Keratinocyte (primary cell): ENCODE measurements at regions not wholly inside any gene's neighbourhood (a gene's known extent, or its start where the extent isn't known, plus 50 kb on each side); places are given as distances from the start of the nearest gene placed in this dataset.

Experiments used
- DNase-seq: peaks from one replicate; pipeline ENCODE4 v3.0.0-alpha.2; 2011; ENCODE audit warnings: low read depth, missing footprints, low spot score
- FAIRE-seq: peaks from 2 replicates; lab custom pipeline; 2011; peaks lifted over from hg19 to GRCh38; lab: Jason Lieb, UNC
- H2AFZ ChIP-seq: 2 replicates; pipeline ENCODE4 v1.6.0; 2012; ENCODE audit warnings: low read length, control low read depth, inconsistent platforms; ENCODE audit not compliant: control insufficient read depth
- H3K27ac ChIP-seq: 2 replicates; pipeline ENCODE4 v1.5.1; 2011; ENCODE audit warnings: low read length; ENCODE audit not compliant: control insufficient read depth, insufficient read depth
- H3K27me3 ChIP-seq: 3 replicates; pipeline ENCODE4 v1.6.0; 2011; ENCODE audit warnings: low read length; ENCODE audit not compliant: control insufficient read depth, insufficient read depth; ENCODE audit errors: extremely low read depth
- H3K36me3 ChIP-seq, 2 experiments: 2 replicates in 1 of 2; 3 replicates in 1 of 2; pipeline ENCODE4 v1.5.1; 2011; ENCODE audit warnings: low read length in 2 of 2, mild to moderate bottlenecking in 1 of 2; ENCODE audit not compliant: control insufficient read depth in 2 of 2, insufficient read depth in 2 of 2; ENCODE audit errors: extremely low read depth in 1 of 2
- H3K4me1 ChIP-seq: 3 replicates; pipeline ENCODE4 v1.5.1; 2011; ENCODE audit warnings: low read length; ENCODE audit not compliant: control insufficient read depth, insufficient read depth; ENCODE audit errors: extremely low read depth
- H3K4me2 ChIP-seq: 3 replicates; pipeline ENCODE4 v1.6.0; 2011; ENCODE audit warnings: low read depth, low read length; ENCODE audit not compliant: control insufficient read depth, insufficient read depth; ENCODE audit errors: extremely low read depth
- H3K4me3 ChIP-seq, 3 experiments: fragments of 200-600 bp in 1 of 3; sonication (generic) in 1 of 3; 2 replicates in 2 of 3; 3 replicates in 1 of 3; pipeline ENCODE4 v1.5.1; 2011 to 2016; ENCODE audit warnings: low read length in 3 of 3, mild to moderate bottlenecking in 3 of 3, control low read depth in 2 of 3, inconsistent platforms in 1 of 3, low read depth in 1 of 3, mixed read lengths in 1 of 3, mixed run types in 1 of 3, moderate library complexity in 1 of 3; ENCODE audit not compliant: control insufficient read depth in 2 of 3, insufficient read depth in 2 of 3; ENCODE audit errors: extremely low read depth in 1 of 3
- H3K79me2 ChIP-seq: 2 replicates; pipeline ENCODE4 v1.6.0; 2012; ENCODE audit warnings: low read length; ENCODE audit not compliant: control insufficient read depth, insufficient read depth
- H3K9ac ChIP-seq: 3 replicates; pipeline ENCODE4 v1.6.0; 2011; ENCODE audit warnings: low read length; ENCODE audit not compliant: control insufficient read depth, insufficient read depth; ENCODE audit errors: extremely low read depth
- H3K9me1 ChIP-seq: 3 replicates; pipeline ENCODE4 v1.6.0; 2011; ENCODE audit warnings: low read length; ENCODE audit not compliant: control insufficient read depth, insufficient read depth; ENCODE audit errors: extremely low read depth
- H3K9me3 ChIP-seq: 2 replicates; pipeline ENCODE4 v1.5.1; 2012; ENCODE audit warnings: low read depth, low read length; ENCODE audit not compliant: control insufficient read depth
- H4K20me1 ChIP-seq: 3 replicates; pipeline ENCODE4 v1.6.0; 2011; ENCODE audit warnings: low read length; ENCODE audit not compliant: control insufficient read depth, insufficient read depth; ENCODE audit errors: extremely low read depth
- EZH2 ChIP-seq: IDR thresholded peaks from one replicate; pipeline ENCODE4 v1.6.1; 2012; ENCODE audit warnings: inconsistent platforms, mild to moderate bottlenecking, low read length, moderate library complexity
- dilution Hi-C: fragments of 300-500 bp; cut with MboI; formaldehyde crosslinking; loops from one replicate; pipeline ENCODE4 v1.7.0; 2020; ENCODE audit warnings: low sequenced_read_pairs; ENCODE audit not compliant: extremely low pct_ligation_motif_present
- TF ChIP-seq, protein P1 (sequence below), 3 experiments: IDR thresholded peaks in 1 of 3; conservative IDR thresholded peaks in 1 of 3; optimal IDR thresholded peaks in 1 of 3; 2 replicates in 2 of 3; 3 replicates in 1 of 3; pipeline versions ENCODE3 to v1.5.1; 2011; ENCODE audit warnings: low read length in 3 of 3, mild to moderate bottlenecking in 3 of 3, moderate library complexity in 2 of 3, control low read depth in 1 of 3, inconsistent platforms in 1 of 3; ENCODE audit not compliant: insufficient read depth in 2 of 3; ENCODE audit errors: extremely low read depth in 1 of 3

DNA sequence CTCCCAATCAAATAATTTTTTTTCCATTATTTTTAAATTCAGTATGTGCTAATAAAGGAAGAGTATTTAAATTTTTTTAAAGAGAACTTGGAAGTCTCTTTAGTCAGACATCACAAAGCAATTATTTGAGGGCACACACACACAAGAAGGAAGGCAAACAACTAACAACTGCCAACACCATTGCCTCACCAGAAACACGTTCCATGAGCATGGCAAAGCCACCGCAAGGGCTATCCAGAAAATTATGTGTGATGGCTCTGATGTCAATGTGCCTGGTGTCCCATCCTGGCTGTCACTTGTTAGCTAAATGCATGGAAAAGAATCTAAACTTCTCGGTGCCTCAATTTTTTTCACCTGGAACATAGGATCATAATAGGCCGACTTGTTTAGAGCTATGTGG lies 262.9 kb downstream of the SEC16B start:
- H3K27me3 ChIP-seq: no peaks in the 10 kb centered on the region
- DNase-seq: no peak
- dilution Hi-C loops: no loop called here
- no peak overlapping the region for H3K9ac ChIP-seq
- FAIRE-seq: no peak
- no peaks in the 10 kb centered on the region for H3K4me1 ChIP-seq
- H2AFZ ChIP-seq: no peak overlapping the region
- H3K79me2 ChIP-seq: no peaks in the 10 kb centered on the region
- H3K9me1 ChIP-seq: no peaks in the 10 kb centered on the region
- no peaks in the 10 kb centered on the region for H3K9me3 ChIP-seq
- H3K27ac ChIP-seq: no peak overlapping the region
- no peaks in the 10 kb centered on the region for H4K20me1 ChIP-seq
- H3K36me3 ChIP-seq: no peaks in the 10 kb centered on the region
- no peak overlapping the region for H3K4me2 ChIP-seq
- no peak overlapping the region for H3K4me3 ChIP-seq
- TF ChIP-seq, protein P1, sequence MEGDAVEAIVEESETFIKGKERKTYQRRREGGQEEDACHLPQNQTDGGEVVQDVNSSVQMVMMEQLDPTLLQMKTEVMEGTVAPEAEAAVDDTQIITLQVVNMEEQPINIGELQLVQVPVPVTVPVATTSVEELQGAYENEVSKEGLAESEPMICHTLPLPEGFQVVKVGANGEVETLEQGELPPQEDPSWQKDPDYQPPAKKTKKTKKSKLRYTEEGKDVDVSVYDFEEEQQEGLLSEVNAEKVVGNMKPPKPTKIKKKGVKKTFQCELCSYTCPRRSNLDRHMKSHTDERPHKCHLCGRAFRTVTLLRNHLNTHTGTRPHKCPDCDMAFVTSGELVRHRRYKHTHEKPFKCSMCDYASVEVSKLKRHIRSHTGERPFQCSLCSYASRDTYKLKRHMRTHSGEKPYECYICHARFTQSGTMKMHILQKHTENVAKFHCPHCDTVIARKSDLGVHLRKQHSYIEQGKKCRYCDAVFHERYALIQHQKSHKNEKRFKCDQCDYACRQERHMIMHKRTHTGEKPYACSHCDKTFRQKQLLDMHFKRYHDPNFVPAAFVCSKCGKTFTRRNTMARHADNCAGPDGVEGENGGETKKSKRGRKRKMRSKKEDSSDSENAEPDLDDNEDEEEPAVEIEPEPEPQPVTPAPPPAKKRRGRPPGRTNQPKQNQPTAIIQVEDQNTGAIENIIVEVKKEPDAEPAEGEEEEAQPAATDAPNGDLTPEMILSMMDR (optimal IDR thresholded peaks at IDR 0.05 in 1 of 3, IDR thresholded peaks at IDR 0.05 in 1 of 3, conservative IDR thresholded peaks at IDR 0.05 in 1 of 3; ENCODE audit: extremely low read depth in 1 of 3, insufficient read depth in 2 of 3, low read length in 3 of 3): no peak
- no peak for TF ChIP-seq EZH2

DNA sequence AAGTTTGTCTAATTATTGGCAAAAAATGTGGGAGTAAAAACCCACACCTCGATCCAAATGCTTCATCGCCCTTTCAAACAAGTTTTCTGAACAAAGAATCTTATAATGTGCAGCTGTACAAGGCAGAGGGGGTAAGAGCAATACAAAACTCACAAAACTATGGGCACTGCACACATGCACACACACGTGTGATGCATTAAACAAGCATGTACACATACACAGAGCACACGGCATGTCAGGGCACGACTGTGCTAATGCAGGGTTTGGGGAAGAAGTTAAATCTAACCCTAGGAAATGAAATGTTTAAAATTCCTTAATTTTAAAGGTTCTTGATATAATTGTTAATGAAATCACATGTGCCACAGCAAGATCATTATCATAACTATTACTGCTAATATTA lies 264.0 kb downstream of the SEC16B start:
- Histone ChIP-seq H3K36me3 (no peaks in the 10 kb centered on the region), H3K79me2 (no peaks in the 10 kb centered on the region), H3K9me3 (no peaks in the 10 kb centered on the region), H4K20me1 (no peaks in the 10 kb centered on the region), H3K27me3 (no peaks in the 10 kb centered on the region), H2AFZ (no peak overlapping the region), H3K4me1 (no peaks in the 10 kb centered on the region), H3K9ac (no peak overlapping the region), H3K4me2 (no peak overlapping the region), H3K9me1 (no peaks in the 10 kb centered on the region), H3K27ac (no peak overlapping the region), H3K4me3 (no peak overlapping the region)
- TF ChIP-seq EZH2: no peak
- TF ChIP-seq, protein P1 (optimal IDR thresholded peaks at IDR 0.05 in 1 of 3, IDR thresholded peaks at IDR 0.05 in 1 of 3, conservative IDR thresholded peaks at IDR 0.05 in 1 of 3; ENCODE audit: extremely low read depth in 1 of 3, insufficient read depth in 2 of 3, low read length in 3 of 3): no peak
- no peak for FAIRE-seq
- dilution Hi-C loops: no loop called here
- DNase-seq: no peak
